Neural progenitor cell (in vitro differentiated cells): ENCODE measurements at regions not wholly inside any gene's neighbourhood (a gene's known extent, or its start where the extent isn't known, plus 50 kb on each side); places are given as distances from the start of the nearest gene placed in this dataset.

Experiments
- DNase-seq: peaks from one replicate; pipeline ENCODE4 v3.0.0-alpha.2; 2016; ENCODE audit warnings: low spot score
- H2AFZ ChIP-seq: fragments of 200-600 bp; sonication (generic); replicated peaks from 2 replicates; pipeline ENCODE4 v1.6.1; 2016; ENCODE audit warnings: antibody characterized with exemption
- H3F3A ChIP-seq: fragments of 200-600 bp; sonication (generic); 2 replicates; pipeline ENCODE4 v1.6.1; 2016; ENCODE audit warnings: antibody characterized with exemption, low read depth
- H3K27ac ChIP-seq: fragments of 200-600 bp; sonication (generic); 2 replicates; pipeline ENCODE4 v1.5.1; 2016; ENCODE audit warnings: mild to moderate bottlenecking
- H3K27me3 ChIP-seq: fragments of 200-600 bp; sonication (generic); 2 replicates; pipeline ENCODE4 v1.6.1; 2016; ENCODE audit warnings: mild to moderate bottlenecking, moderate library complexity
- H3K36me3 ChIP-seq: fragments of 200-600 bp; sonication (generic); 2 replicates; pipeline ENCODE4 v1.5.1; 2016
- H3K4me1 ChIP-seq: fragments of 200-600 bp; sonication (generic); 2 replicates; pipeline ENCODE4 v1.6.1; 2016; ENCODE audit warnings: mixed run types
- H3K4me2 ChIP-seq: fragments of 200-600 bp; sonication (generic); 2 replicates; pipeline ENCODE4 v1.6.1; 2016
- H3K4me3 ChIP-seq: fragments of 200-600 bp; sonication (generic); 2 replicates; pipeline ENCODE4 v1.5.1; 2016
- H3K79me2 ChIP-seq: fragments of 200-600 bp; sonication (generic); 2 replicates; pipeline ENCODE4 v1.6.1; 2016; ENCODE audit warnings: low read depth
- H3K9ac ChIP-seq: fragments of 200-600 bp; sonication (generic); 2 replicates; pipeline ENCODE4 v1.6.1; 2016
- H3K9me3 ChIP-seq: fragments of 200-600 bp; sonication (generic); 2 replicates; pipeline ENCODE4 v1.5.1; 2016; ENCODE audit warnings: low read depth
- H4K20me1 ChIP-seq: fragments of 200-600 bp; sonication (generic); 2 replicates; pipeline ENCODE4 v1.6.1; 2016; ENCODE audit warnings: low read depth
- H3K27ac Mint-ChIP-seq: 3 replicates; pipeline ENCODE4 v1.8.0; 2021; ENCODE audit warnings: mixed read lengths
- H3K27me3 Mint-ChIP-seq: 2 replicates; pipeline ENCODE4 v1.8.0; 2022; ENCODE audit warnings: low read depth, mild to moderate bottlenecking, inconsistent platforms, moderate library complexity, mixed read lengths; ENCODE audit not compliant: insufficient read depth
- H3K36me3 Mint-ChIP-seq: 3 replicates; pipeline ENCODE4 v1.8.0; 2021; ENCODE audit warnings: mixed read lengths
- H3K4me1 Mint-ChIP-seq: 3 replicates; pipeline ENCODE4 v1.8.0; 2021; ENCODE audit warnings: mixed read lengths
- H3K4me3 Mint-ChIP-seq: 3 replicates; pipeline ENCODE4 v1.8.0; 2021; ENCODE audit warnings: mild to moderate bottlenecking, moderate library complexity, mixed read lengths
- H3K9me3 Mint-ChIP-seq: 3 replicates; pipeline ENCODE4 v1.8.0; 2020; ENCODE audit warnings: mixed read lengths
- CTCF ChIP-seq: fragments of 200-600 bp; sonication (generic); IDR thresholded peaks from 2 replicates; pipeline ENCODE4 v1.5.1; 2017; ENCODE audit warnings: antibody characterized with exemption, mild to moderate bottlenecking
- EZH2 ChIP-seq: fragments of 200-600 bp; sonication (generic); IDR thresholded peaks from 2 replicates; pipeline ENCODE4 v1.6.1; 2017; ENCODE audit warnings: antibody characterized with exemption, mild to moderate bottlenecking, moderate library complexity
- EZH2phosphoT487 ChIP-seq: fragments of 200-600 bp; sonication (generic); IDR thresholded peaks from 2 replicates; pipeline ENCODE4 v1.6.1; 2017; ENCODE audit warnings: antibody characterized with exemption

- H3K4me1 ChIP-seq: peaks cover 5% of the 10 kb centered on the region
- no peak overlapping the region for H3K9ac ChIP-seq
- Mint-ChIP-seq H3K9me3 (no peaks in the 10 kb centered on the region), H3K27ac (no peak overlapping the region), H3K36me3 (no peaks in the 10 kb centered on the region), H3K27me3 (peaks cover 9% of the 10 kb centered on the region), H3K4me3 (no peak overlapping the region), H3K4me1 (peaks cover 12% of the 10 kb centered on the region)
- no peaks in the 10 kb centered on the region for H3K9me3 ChIP-seq
- no peaks in the 10 kb centered on the region for H3K36me3 ChIP-seq
- no peaks in the 10 kb centered on the region for H3K79me2 ChIP-seq
- H3K4me2 ChIP-seq: no peak overlapping the region
- no peaks in the 10 kb centered on the region for H3K27me3 ChIP-seq
- no peak overlapping the region for H2AFZ ChIP-seq
- DNase-seq: no peak
- H3K4me3 ChIP-seq: no peak overlapping the region
- TF ChIP-seq EZH2phosphoT487 (no peak), EZH2 (no peak), CTCF (no peak)
- no peak overlapping the region for H3K27ac ChIP-seq
- no peaks in the 10 kb centered on the region for H3F3A ChIP-seq
- no peaks in the 10 kb centered on the region for H4K20me1 ChIP-seq
These were observed 111.7 kb downstream of the UNCX start for GRCh38 chr7:1344421-1344820.

- Histone ChIP-seq H4K20me1 (no peaks in the 10 kb centered on the region), H3K9me3 (no peaks in the 10 kb centered on the region), H3K27ac (no peak overlapping the region), H3F3A (no peaks in the 10 kb centered on the region), H2AFZ (no peak overlapping the region), H3K27me3 (no peaks in the 10 kb centered on the region), H3K36me3 (no peaks in the 10 kb centered on the region), H3K4me1 (peaks cover 5% of the 10 kb centered on the region), H3K9ac (no peak overlapping the region), H3K4me2 (no peak overlapping the region), H3K79me2 (no peaks in the 10 kb centered on the region), H3K4me3 (no peak overlapping the region)
- Mint-ChIP-seq H3K27me3 (peaks cover 6% of the 10 kb centered on the region), H3K9me3 (no peaks in the 10 kb centered on the region), H3K36me3 (no peaks in the 10 kb centered on the region), H3K27ac (no peak overlapping the region), H3K4me3 (no peak overlapping the region), H3K4me1 (peaks cover 11% of the 10 kb centered on the region)
- TF ChIP-seq EZH2: no peak
- no peak for TF ChIP-seq CTCF
- no peak for TF ChIP-seq EZH2phosphoT487
- DNase-seq: no peak
These were observed 112.5 kb downstream of the UNCX start for GRCh38 chr7:1344981-1345701.

GRCh38 chr7:1345796-1346755 is 113.2 kb downstream of the MICALL2 start:
- Mint-ChIP-seq H3K27ac (no peak overlapping the region), H3K4me3 (no peak overlapping the region), H3K36me3 (no peaks in the 10 kb centered on the region), H3K27me3 (peaks cover 6% of the 10 kb centered on the region), H3K9me3 (no peaks in the 10 kb centered on the region), H3K4me1 (peaks cover 7% of the 10 kb centered on the region)
- Histone ChIP-seq H3K79me2 (no peaks in the 10 kb centered on the region), H4K20me1 (no peaks in the 10 kb centered on the region), H3K9ac (no peak overlapping the region), H3K4me2 (no peak overlapping the region), H3K36me3 (no peaks in the 10 kb centered on the region), H3F3A (no peaks in the 10 kb centered on the region), H3K27me3 (no peaks in the 10 kb centered on the region), H3K27ac (no peak overlapping the region), H2AFZ (no peak overlapping the region), H3K9me3 (no peaks in the 10 kb centered on the region), H3K4me1 (peaks cover 5% of the 10 kb centered on the region), H3K4me3 (no peak overlapping the region)
- TF ChIP-seq EZH2phosphoT487 (no peak), EZH2 (no peak), CTCF (no peak)
- no peak for DNase-seq
